Panc1 (cell line): ENCODE measurements at regions not wholly inside any gene's neighbourhood (a gene's known extent, or its start where the extent isn't known, plus 50 kb on each side); places are given as distances from the start of the nearest gene placed in this dataset.

Source experiments
- ATAC-seq: fragments of 200-7000 bp; cut with Tn5 transposase; 2 replicates; pipeline ENCODE4 v1.9.1; 2020; ENCODE audit warnings: mild to moderate bottlenecking, moderate library complexity
- BruUV-seq: library from RNA; stranded (reverse); fragments of 400-500 nt; replicated peaks from 2 replicates; lab custom pipeline; 2021; lab: Mats Ljungman, UMichigan
- CTCF ChIA-PET: fragments of 300-600 bp; sonication (Branson Sonifier 250); formaldehyde crosslinking; loops from one replicate; lab custom pipeline; 2022; ENCODE audit warnings: antibody characterized with exemption; lab: Charles Lee
- POLR2A ChIA-PET: fragments of 300-600 bp; sonication (Branson Sonifier 250); formaldehyde crosslinking; loops from one replicate; lab custom pipeline; 2022; ENCODE audit warnings: antibody characterized with exemption; lab: Charles Lee
- DNase-seq: peaks from one replicate; pipeline ENCODE4 v3.0.0-alpha.2; 2010; ENCODE audit warnings: low read depth, low spot score
- H3K27ac ChIP-seq: 2 replicates; pipeline ENCODE4 v1.5.1; 2011; ENCODE audit warnings: mild to moderate bottlenecking, low read length, inconsistent platforms
- H3K27me3 ChIP-seq: fragments of 200-500 bp; sonication (Bioruptor generic); 2 replicates; pipeline ENCODE4 v1.6.0; 2014; ENCODE audit warnings: low read length, inconsistent platforms; ENCODE audit not compliant: control insufficient read depth, insufficient read depth
- H3K36me3 ChIP-seq: fragments of 200-500 bp; sonication (Bioruptor generic); 2 replicates; pipeline ENCODE4 v1.5.1; 2014; ENCODE audit warnings: inconsistent platforms, mild to moderate bottlenecking, low read length, moderate library complexity; ENCODE audit not compliant: control insufficient read depth, insufficient read depth
- H3K4me1 ChIP-seq: 2 replicates; pipeline ENCODE4 v1.5.1; 2011; ENCODE audit warnings: inconsistent platforms, mild to moderate bottlenecking, low read length, moderate library complexity; ENCODE audit not compliant: control insufficient read depth, insufficient read depth
- H3K4me3 ChIP-seq, 2 experiments: 2 replicates each; pipeline ENCODE4 v1.5.1; 2011 to 2012; ENCODE audit warnings: low read depth in 2 of 2, low read length in 2 of 2, mild to moderate bottlenecking in 2 of 2, inconsistent platforms in 1 of 2, moderate library complexity in 1 of 2
- H3K9me3 ChIP-seq: fragments of 200-500 bp; sonication (Bioruptor generic); 2 replicates; pipeline ENCODE4 v1.5.1; 2014; ENCODE audit warnings: low read depth, mild to moderate bottlenecking, inconsistent platforms, low read length, moderate library complexity; ENCODE audit not compliant: control insufficient read depth, insufficient read depth
- CTCF ChIP-seq: fragments of 450-650 bp; IDR thresholded peaks from 2 replicates; pipeline ENCODE4 v1.5.1; 2017; ENCODE audit warnings: mild to moderate bottlenecking
- POLR2AphosphoS5 ChIP-seq: IDR thresholded peaks from 2 replicates; pipeline ENCODE4 v1.6.1; 2012; ENCODE audit warnings: mild to moderate bottlenecking, low read depth, low read length, moderate library complexity
- REST ChIP-seq, 2 experiments: IDR thresholded peaks; 2 replicates each; pipeline ENCODE4 v1.6.1; 2011 to 2012; ENCODE audit warnings: low read depth in 2 of 2, control low read depth in 1 of 2, low read length in 1 of 2, mild to moderate bottlenecking in 1 of 2, moderate library complexity in 1 of 2; ENCODE audit not compliant: insufficient read depth in 1 of 2
- SIN3A ChIP-seq: IDR thresholded peaks from 2 replicates; pipeline ENCODE4 v1.6.1; 2012; ENCODE audit warnings: low read depth, mild to moderate bottlenecking, low read length, moderate library complexity, borderline replicate concordance; ENCODE audit not compliant: insufficient read depth
- TCF7L2 ChIP-seq: IDR thresholded peaks from 2 replicates; pipeline ENCODE4 v1.6.1; 2011; ENCODE audit warnings: mild to moderate bottlenecking, low read depth, low read length, inconsistent platforms
- in situ Hi-C: cut with HindIII; loops from 2 replicates; pipeline ENCODE4 v1.10.0; 2016; ENCODE audit warnings: low sequenced_read_pairs, low pct_unique_long_range_greater_than_20kb
- intact Hi-C: fragments of 100-400 bp; cut with micrococcal nuclease; formaldehyde crosslinking; loops from one replicate; pipeline ENCODE4 v1.10.0; 2022; ENCODE audit not compliant: unreplicated experiment

GRCh38 chr4:182155806-182156205 is 87.4 kb upstream of the TENM3 start:
- intact Hi-C loops (no loop called here), in situ Hi-C loops (no loop called here)
- Histone ChIP-seq H3K27me3 (no peaks in the 10 kb centered on the region), H3K4me3 (no peak overlapping the region), H3K27ac (no peak overlapping the region), H3K36me3 (no peaks in the 10 kb centered on the region), H3K9me3 (no peaks in the 10 kb centered on the region), H3K4me1 (no peaks in the 10 kb centered on the region)
- no TSS peak for BruUV-seq
- POLR2A ChIA-PET: no interaction called here
- ATAC-seq: no peak
- no peak for DNase-seq
- TF ChIP-seq REST (IDR thresholded peaks at IDR 0.05; ENCODE audit: insufficient read depth in 1 of 2, low read depth in 2 of 2, low read length in 1 of 2) (no peak), CTCF (no peak), TCF7L2 (no peak), POLR2AphosphoS5 (no peak), SIN3A (no peak)
- CTCF ChIA-PET: interaction anchor here (0.6 kb wide), 1 partner anchor 923 kb away, joined by 4 read pairs; no protein-coding TSS in a partner anchor

- in situ Hi-C loops (no loop called here), intact Hi-C loops (no loop called here)
- H3K9me3 ChIP-seq: no peaks in the 10 kb centered on the region
- H3K27ac ChIP-seq: no peak overlapping the region
- no TSS peak for BruUV-seq
- TF ChIP-seq POLR2AphosphoS5: no peak
- no peak for TF ChIP-seq SIN3A
- no peak for TF ChIP-seq CTCF
- no peak for TF ChIP-seq REST (IDR thresholded peaks at IDR 0.05; ENCODE audit: insufficient read depth in 1 of 2, low read depth in 2 of 2, low read length in 1 of 2)
- no peak for TF ChIP-seq TCF7L2
- H3K4me3 ChIP-seq: no peak overlapping the region
- ChIA-PET POLR2A (no interaction called here), CTCF (no interaction called here)
- H3K4me1 ChIP-seq: no peaks in the 10 kb centered on the region
- ATAC-seq: no peak
- H3K27me3 ChIP-seq: no peaks in the 10 kb centered on the region
- DNase-seq: no peak
- no peaks in the 10 kb centered on the region for H3K36me3 ChIP-seq
Observed at GRCh38 chr4:182163180-182163579, 80.0 kb upstream of the TENM3 start.
